Suprapubic skin (tissue), 4 donors: ENCODE measurements at regions not wholly inside any gene's neighbourhood (a gene's known extent, or its start where the extent isn't known, plus 50 kb on each side); places are given as distances from the start of the nearest gene placed in this dataset.

Experiments
- CTCF ChIP-seq, 2 donors: fragments of 200-600 bp in 1 of 2; fragments of 450-650 bp in 1 of 2; sonication (generic) in 1 of 2; IDR thresholded peaks; one replicate each; pipeline ENCODE4 v1.5.1; 2016 to 2019; ENCODE audit warnings: antibody characterized with exemption in 2 of 2, mild to moderate bottlenecking in 1 of 2, moderate library complexity in 1 of 2
- EP300 ChIP-seq: sonication (generic); formaldehyde crosslinking; IDR thresholded peaks from one replicate; pipeline ENCODE4 v1.6.1; 2017; ENCODE audit warnings: antibody characterized with exemption
- POLR2A ChIP-seq, 2 donors: fragments of 450-650 bp; IDR thresholded peaks; one replicate each; pipeline ENCODE4 v1.6.1; 2017; ENCODE audit warnings: antibody characterized with exemption in 2 of 2, mild to moderate bottlenecking in 2 of 2, moderate library complexity in 2 of 2
- POLR2AphosphoS5 ChIP-seq, 3 donors: sonication (generic); formaldehyde crosslinking; IDR thresholded peaks; one replicate each; pipeline ENCODE4 v1.6.1; 2017; ENCODE audit warnings: antibody characterized with exemption in 3 of 3

- TF ChIP-seq EP300 (no peak), CTCF (IDR thresholded peaks at IDR 0.05) (no peak), POLR2AphosphoS5 (IDR thresholded peaks at IDR 0.05) (no peak), POLR2A (IDR thresholded peaks at IDR 0.05) (no peak)
Measured at GRCh38 chr10:21413680-21414079, 111.8 kb downstream of the SKIDA1 start.
